ENCODE measurements at regions not wholly inside any gene's neighbourhood (a gene's known extent, or its start where the extent isn't known, plus 50 kb on each side); places are given as distances from the start of the nearest gene placed in this dataset.

GRCh38 chr2:16296331-16297250 lies 356.2 kb downstream of the MYCN start:
- no peak for DNase-seq (ENCODE audit: low read depth)

- no peak for DNase-seq (ENCODE audit: low read depth)
Measured at GRCh38 chr2:16296038-16296290, 355.6 kb downstream of the MYCN start.

- DNase-seq (ENCODE audit: low read depth), result no peak
Measured at GRCh38 chr2:16294791-16295190, 354.4 kb downstream of the MYCN start.

- DNase-seq (ENCODE audit: low read depth), result no peak
Measured at GRCh38 chr2:16293871-16294270, 353.5 kb downstream of the MYCN start.

- DNase-seq (ENCODE audit: low read depth), result no peak
Measured at GRCh38 chr2:16293398-16293797, 353.0 kb downstream of the MYCN start.

- DNase-seq (ENCODE audit: low read depth), result no peak
Measured at GRCh38 chr2:16291731-16292550, 351.6 kb downstream of the MYCN start.

GRCh38 chr2:16291226-16291625 lies 350.9 kb downstream of the MYCN start:
- no peak for DNase-seq (ENCODE audit: low read depth)

GRCh38 chr2:16290311-16291020 lies 350.1 kb downstream of the MYCN start:
- no peak for DNase-seq (ENCODE audit: low read depth)

GRCh38 chr2:16288371-16289112 lies 348.2 kb downstream of the MYCN start:
- no peak for DNase-seq (ENCODE audit: low read depth)

GRCh38 chr2:16287831-16288230 lies 347.5 kb downstream of the MYCN start:
- DNase-seq (ENCODE audit: low read depth), result no peak

- no peak for DNase-seq (ENCODE audit: low read depth)
Measured at GRCh38 chr2:16287281-16287680, 346.9 kb downstream of the MYCN start.

GRCh38 chr2:16285813-16286510 lies 345.6 kb downstream of the MYCN start:
- DNase-seq (ENCODE audit: low read depth), result no peak

- no peak for DNase-seq (ENCODE audit: low read depth)
Measured at GRCh38 chr2:16284941-16285625, 344.7 kb downstream of the MYCN start.

- DNase-seq (ENCODE audit: low read depth), result no peak
Measured at GRCh38 chr2:16283071-16283850, 342.9 kb downstream of the MYCN start.

GRCh38 chr2:16282511-16282910 lies 342.2 kb downstream of the MYCN start:
- DNase-seq (ENCODE audit: low read depth), result no peak

- no peak for DNase-seq (ENCODE audit: low read depth)
Measured at GRCh38 chr2:16281451-16282335, 341.3 kb downstream of the MYCN start.

GRCh38 chr2:16280081-16280480 lies 339.7 kb downstream of the MYCN start:
- no peak for DNase-seq (ENCODE audit: low read depth)

GRCh38 chr2:16279641-16280040 lies 339.3 kb downstream of the MYCN start:
- no peak for DNase-seq (ENCODE audit: low read depth)

- no peak for DNase-seq (ENCODE audit: low read depth)
Measured at GRCh38 chr2:16279201-16279570, 338.8 kb downstream of the MYCN start.

Measured in fibroblast of gingiva (primary cell).